SK-N-SH (cell line): ENCODE measurements at regions not wholly inside any gene's neighbourhood (a gene's known extent, or its start where the extent isn't known, plus 50 kb on each side); places are given as distances from the start of the nearest gene placed in this dataset.

Source experiments
- CTCF ChIP-seq: fragments of 200-600 bp; sonication (generic); IDR thresholded peaks from 2 replicates; pipeline ENCODE4 v1.6.1; 2017; ENCODE audit warnings: antibody characterized with exemption, mild to moderate bottlenecking, moderate library complexity
- EP300 ChIP-seq, 2 experiments: IDR thresholded peaks; 2 replicates each; pipeline versions ENCODE4 v1.4.0 to v1.6.1; 2012; ENCODE audit warnings: borderline replicate concordance in 1 of 2, low read depth in 1 of 2, low read length in 1 of 2
- EZH2phosphoT487 ChIP-seq: fragments of 200-600 bp; sonication (generic); IDR thresholded peaks from 2 replicates; pipeline ENCODE4 v1.6.1; 2017; ENCODE audit warnings: low read depth, mixed run types, mild to moderate bottlenecking, antibody characterized with exemption, moderate library complexity, borderline replicate concordance
- JUND ChIP-seq: IDR thresholded peaks from 2 replicates; pipeline ENCODE4 v1.4.0; 2012
- MXI1 ChIP-seq: IDR thresholded peaks from 2 replicates; pipeline ENCODE4 v1.6.1; 2012; ENCODE audit warnings: mild to moderate bottlenecking, low read depth, low read length, improper control_type of control experiment
- TAF1 ChIP-seq: IDR thresholded peaks from 2 replicates; pipeline ENCODE4 v1.6.1; 2012; ENCODE audit warnings: low read depth, mild to moderate bottlenecking, low read length, moderate library complexity, borderline replicate concordance
- TCF12 ChIP-seq: IDR thresholded peaks from 2 replicates; pipeline ENCODE4 v1.4.0; 2012
- USF1 ChIP-seq: IDR thresholded peaks from 2 replicates; pipeline ENCODE4 v1.4.0; 2012; ENCODE audit warnings: low read depth, borderline replicate concordance
- YY1 ChIP-seq: IDR thresholded peaks from 2 replicates; pipeline ENCODE4 v1.4.0; 2012; ENCODE audit warnings: low read depth, mild to moderate bottlenecking
- TF ChIP-seq, protein P1 (sequence below): fragments of 150-350 bp; IDR thresholded peaks from 2 replicates; pipeline ENCODE4 v1.6.1; 2017; ENCODE audit warnings: antibody characterized with exemption, low read length, low read depth, borderline replicate concordance
- TF ChIP-seq, protein P2 (sequence below): IDR thresholded peaks from 2 replicates; pipeline ENCODE4 v1.6.1; 2012; ENCODE audit warnings: mild to moderate bottlenecking, low read depth, low read length, moderate library complexity

GRCh38 chr2:5563411-5563810, 128.8 kb upstream of the SOX11 start:
- TF ChIP-seq CTCF (no peak), YY1 (no peak), JUND (no peak), EZH2phosphoT487 (no peak), TAF1 (no peak), TCF12 (no peak), MXI1 (no peak), EP300 (IDR thresholded peaks at IDR 0.05; ENCODE audit: borderline replicate concordance in 1 of 2, low read depth in 1 of 2, low read length in 1 of 2) (no peak), USF1 (no peak)
- TF ChIP-seq, protein P1, sequence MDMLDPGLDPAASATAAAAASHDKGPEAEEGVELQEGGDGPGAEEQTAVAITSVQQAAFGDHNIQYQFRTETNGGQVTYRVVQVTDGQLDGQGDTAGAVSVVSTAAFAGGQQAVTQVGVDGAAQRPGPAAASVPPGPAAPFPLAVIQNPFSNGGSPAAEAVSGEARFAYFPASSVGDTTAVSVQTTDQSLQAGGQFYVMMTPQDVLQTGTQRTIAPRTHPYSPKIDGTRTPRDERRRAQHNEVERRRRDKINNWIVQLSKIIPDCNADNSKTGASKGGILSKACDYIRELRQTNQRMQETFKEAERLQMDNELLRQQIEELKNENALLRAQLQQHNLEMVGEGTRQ = no peak
- TF ChIP-seq, protein P2, sequence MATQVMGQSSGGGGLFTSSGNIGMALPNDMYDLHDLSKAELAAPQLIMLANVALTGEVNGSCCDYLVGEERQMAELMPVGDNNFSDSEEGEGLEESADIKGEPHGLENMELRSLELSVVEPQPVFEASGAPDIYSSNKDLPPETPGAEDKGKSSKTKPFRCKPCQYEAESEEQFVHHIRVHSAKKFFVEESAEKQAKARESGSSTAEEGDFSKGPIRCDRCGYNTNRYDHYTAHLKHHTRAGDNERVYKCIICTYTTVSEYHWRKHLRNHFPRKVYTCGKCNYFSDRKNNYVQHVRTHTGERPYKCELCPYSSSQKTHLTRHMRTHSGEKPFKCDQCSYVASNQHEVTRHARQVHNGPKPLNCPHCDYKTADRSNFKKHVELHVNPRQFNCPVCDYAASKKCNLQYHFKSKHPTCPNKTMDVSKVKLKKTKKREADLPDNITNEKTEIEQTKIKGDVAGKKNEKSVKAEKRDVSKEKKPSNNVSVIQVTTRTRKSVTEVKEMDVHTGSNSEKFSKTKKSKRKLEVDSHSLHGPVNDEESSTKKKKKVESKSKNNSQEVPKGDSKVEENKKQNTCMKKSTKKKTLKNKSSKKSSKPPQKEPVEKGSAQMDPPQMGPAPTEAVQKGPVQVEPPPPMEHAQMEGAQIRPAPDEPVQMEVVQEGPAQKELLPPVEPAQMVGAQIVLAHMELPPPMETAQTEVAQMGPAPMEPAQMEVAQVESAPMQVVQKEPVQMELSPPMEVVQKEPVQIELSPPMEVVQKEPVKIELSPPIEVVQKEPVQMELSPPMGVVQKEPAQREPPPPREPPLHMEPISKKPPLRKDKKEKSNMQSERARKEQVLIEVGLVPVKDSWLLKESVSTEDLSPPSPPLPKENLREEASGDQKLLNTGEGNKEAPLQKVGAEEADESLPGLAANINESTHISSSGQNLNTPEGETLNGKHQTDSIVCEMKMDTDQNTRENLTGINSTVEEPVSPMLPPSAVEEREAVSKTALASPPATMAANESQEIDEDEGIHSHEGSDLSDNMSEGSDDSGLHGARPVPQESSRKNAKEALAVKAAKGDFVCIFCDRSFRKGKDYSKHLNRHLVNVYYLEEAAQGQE = no peak
